HEK293T (cell line): ENCODE measurements at regions not wholly inside any gene's neighbourhood (a gene's known extent, or its start where the extent isn't known, plus 50 kb on each side); places are given as distances from the start of the nearest gene placed in this dataset.

ENCODE experiments used
- FOXA1 ChIP-seq: fragments of 450-650 bp; IDR thresholded peaks from 2 replicates; pipeline ENCODE4 v1.6.1; 2016; ENCODE audit warnings: mild to moderate bottlenecking
- LEF1 ChIP-seq: fragments of 450-650 bp; IDR thresholded peaks from 2 replicates; pipeline ENCODE4 v1.6.1; 2017; ENCODE audit warnings: mild to moderate bottlenecking, borderline replicate concordance
- TARDBP ChIP-seq: fragments of 450-650 bp; IDR thresholded peaks from 2 replicates; pipeline ENCODE4 v1.6.1; 2016
- ZNF384 ChIP-seq: fragments of 450-650 bp; IDR thresholded peaks from 2 replicates; pipeline ENCODE4 v1.6.1; 2016

- TF ChIP-seq LEF1 (no peak), ZNF384 (no peak), TARDBP (no peak), FOXA1 (no peak)
Measured at GRCh38 chr20:58011106-58011946, 217.1 kb downstream of the ANKRD60 start.
